Neuronal stem cell (in vitro differentiated cells): ENCODE measurements at regions not wholly inside any gene's neighbourhood (a gene's known extent, or its start where the extent isn't known, plus 50 kb on each side); places are given as distances from the start of the nearest gene placed in this dataset.

ENCODE experiments used
- DNase-seq: peaks from one replicate; pipeline ENCODE4 v3.0.0-alpha.2; 2013; ENCODE audit warnings: low spot score
- H2AFZ ChIP-seq: one replicate; pipeline ENCODE4 v1.6.1; 2013; ENCODE audit warnings: mild to moderate bottlenecking, low read length, inconsistent platforms
- H2AK5ac ChIP-seq: 2 replicates; pipeline ENCODE4 v1.6.1; 2013; ENCODE audit warnings: low read depth, mild to moderate bottlenecking, inconsistent platforms, low read length, moderate library complexity, mixed read lengths
- H2BK120ac ChIP-seq: 2 replicates; pipeline ENCODE4 v1.6.1; 2013; ENCODE audit warnings: low read depth, mild to moderate bottlenecking, inconsistent platforms, low read length, moderate library complexity, mixed read lengths
- H2BK12ac ChIP-seq: one replicate; pipeline ENCODE4 v1.6.1; 2013; ENCODE audit warnings: low read length, inconsistent platforms
- H2BK15ac ChIP-seq: 2 replicates; pipeline ENCODE4 v1.6.1; 2013; ENCODE audit warnings: mild to moderate bottlenecking, low read length, inconsistent platforms, mixed read lengths
- H2BK5ac ChIP-seq: one replicate; pipeline ENCODE4 v1.6.1; 2013; ENCODE audit warnings: inconsistent platforms, mild to moderate bottlenecking, low read length, moderate library complexity
- H3K14ac ChIP-seq: one replicate; pipeline ENCODE4 v1.6.1; 2013; ENCODE audit warnings: low read length, inconsistent platforms
- H3K18ac ChIP-seq: 2 replicates; pipeline ENCODE4 v1.6.1; 2013; ENCODE audit warnings: low read length, inconsistent platforms
- H3K23ac ChIP-seq: 2 replicates; pipeline ENCODE4 v1.6.1; 2013; ENCODE audit warnings: low read depth, mild to moderate bottlenecking, mixed read lengths, low read length, inconsistent platforms; ENCODE audit not compliant: poor library complexity
- H3K27ac ChIP-seq: replicated peaks from 3 replicates; pipeline ENCODE4 v1.5.1; 2013; ENCODE audit warnings: low read length, inconsistent platforms
- H3K27me3 ChIP-seq, 3 experiments: 2 replicates each; pipeline ENCODE4 v1.6.1; 2013; ENCODE audit warnings: low read length in 3 of 3, mild to moderate bottlenecking in 2 of 3, inconsistent platforms in 1 of 3, low read depth in 1 of 3, mixed read lengths in 1 of 3, moderate library complexity in 1 of 3; ENCODE audit not compliant: control insufficient read depth in 3 of 3, insufficient read depth in 3 of 3
- H3K36me3 ChIP-seq, 2 donors: replicated peaks in 1 of 2; 2 replicates each; pipeline ENCODE4 v1.6.1; 2013; ENCODE audit warnings: low read length in 2 of 2; ENCODE audit not compliant: control insufficient read depth in 2 of 2, insufficient read depth in 2 of 2
- H3K4ac ChIP-seq: 2 replicates; pipeline ENCODE4 v1.6.1; 2013; ENCODE audit warnings: inconsistent platforms, mild to moderate bottlenecking, low read length, moderate library complexity
- H3K4me1 ChIP-seq, 2 donors: 1 replicate in 1 of 2; 2 replicates in 1 of 2; pipeline ENCODE4 v1.6.1; 2013; ENCODE audit warnings: low read length in 2 of 2, low read depth in 1 of 2; ENCODE audit not compliant: control insufficient read depth in 2 of 2, insufficient read depth in 1 of 2
- H3K4me2 ChIP-seq: one replicate; pipeline ENCODE4 v1.6.1; 2013; ENCODE audit warnings: mild to moderate bottlenecking, low read length, inconsistent platforms; ENCODE audit not compliant: insufficient read depth, poor library complexity, severe bottlenecking
- H3K4me3 ChIP-seq, 2 donors: 2 replicates each; pipeline ENCODE4 v1.5.1; 2013; ENCODE audit warnings: low read length in 2 of 2, mild to moderate bottlenecking in 2 of 2, inconsistent platforms in 1 of 2, moderate library complexity in 1 of 2
- H3K79me1 ChIP-seq: one replicate; pipeline ENCODE4 v1.6.1; 2013; ENCODE audit warnings: low read depth, mild to moderate bottlenecking, inconsistent platforms, low read length, moderate library complexity
- H3K9ac ChIP-seq: one replicate; pipeline ENCODE4 v1.6.1; 2013; ENCODE audit warnings: mild to moderate bottlenecking, low read depth, low read length, inconsistent platforms; ENCODE audit not compliant: poor library complexity
- H3K9me3 ChIP-seq, 2 donors: replicated peaks in 1 of 2; 2 replicates each; pipeline versions ENCODE3 to v1.6.1; 2013; ENCODE audit warnings: low read length in 2 of 2, mild to moderate bottlenecking in 2 of 2, inconsistent platforms in 1 of 2, low read depth in 1 of 2, mixed read lengths in 1 of 2, moderate library complexity in 1 of 2; ENCODE audit not compliant: control insufficient read depth in 2 of 2, insufficient read depth in 1 of 2
- H4K8ac ChIP-seq: one replicate; pipeline ENCODE4 v1.6.1; 2013; ENCODE audit warnings: low read depth, mild to moderate bottlenecking, inconsistent platforms, low read length, moderate library complexity
- H4K91ac ChIP-seq: one replicate; pipeline ENCODE4 v1.6.1; 2013; ENCODE audit warnings: low read length, low read depth, mild to moderate bottlenecking, inconsistent platforms; ENCODE audit not compliant: poor library complexity
- WGBS, 2 donors: extraction: QIAGEN DNeasy Blood & Tissue Kit; methylation state at CpG; one replicate each; pipeline ENCODE4 v1.1.7; 2013; ENCODE audit warnings: missing lambda C conversion rate in 2 of 2, mixed read lengths in 1 of 2; ENCODE audit not compliant: insufficient read length in 2 of 2, insufficient replicate concordance in 1 of 2; ENCODE audit errors: extremely low coverage in 2 of 2; 5-methylcytosine and 5-hydroxymethylcytosine counted together

- no peaks in the 10 kb centered on the region for H3K27me3 ChIP-seq
- no CpG with 5 or more reads among the region's 5 CpGs for WGBS, 2 donors
- no peak for DNase-seq
- no peak overlapping the region for H4K91ac ChIP-seq
- no peak overlapping the region for H2BK120ac ChIP-seq
- H2BK12ac ChIP-seq, result no peak overlapping the region
- H2AK5ac ChIP-seq, result no peak overlapping the region
- peaks cover 0 to 4% of the 10 kb centered on the region in 2 donors for H3K4me1 ChIP-seq
- H3K4me2 ChIP-seq, result no peak overlapping the region
- H3K14ac ChIP-seq, result no peak overlapping the region
- H3K23ac ChIP-seq, result no peak overlapping the region
- H3K9me3 ChIP-seq, result no peaks in the 10 kb centered on the region
- no peak overlapping the region for H2BK15ac ChIP-seq
- H3K27ac ChIP-seq, result no peak overlapping the region
- H2BK5ac ChIP-seq, result no peak overlapping the region
- no peak overlapping the region for H3K9ac ChIP-seq
- no peaks in the 10 kb centered on the region for H3K36me3 ChIP-seq
- H2AFZ ChIP-seq, result no peak overlapping the region
- no peak overlapping the region for H3K4me3 ChIP-seq
- no peak overlapping the region for H4K8ac ChIP-seq
- H3K4ac ChIP-seq, result no peak overlapping the region
- no peak overlapping the region for H3K18ac ChIP-seq
- H3K79me1 ChIP-seq, result no peaks in the 10 kb centered on the region
Observed at GRCh38 chr7:22601003-22601402, 101.0 kb upstream of the STEAP1B start.

- Histone ChIP-seq H4K91ac (no peak overlapping the region), H2BK120ac (no peak overlapping the region), H2AK5ac (no peak overlapping the region), H3K4ac (no peak overlapping the region), H3K18ac (no peak overlapping the region), H2BK5ac (no peak overlapping the region), H3K4me3 (no peak overlapping the region), H3K9me3 (no peaks in the 10 kb centered on the region), H3K9ac (no peak overlapping the region), H2BK15ac (no peak overlapping the region), H3K4me2 (no peak overlapping the region), H3K79me1 (no peaks in the 10 kb centered on the region), H3K14ac (no peak overlapping the region), H2BK12ac (no peak overlapping the region), H3K23ac (no peak overlapping the region), H3K27ac (no peak overlapping the region), H3K27me3 (no peaks in the 10 kb centered on the region), H3K4me1 (peaks cover 0 to 4% of the 10 kb centered on the region in 2 donors), H2AFZ (no peak overlapping the region), H4K8ac (no peak overlapping the region), H3K36me3 (no peaks in the 10 kb centered on the region)
- DNase-seq, result no peak
- no CpG with 5 or more reads among the region's 12 CpGs for WGBS, 2 donors
Observed at GRCh38 chr7:22598318-22598920, 98.4 kb upstream of the STEAP1B start.

GRCh38 chr7:22597844-22598243 is 97.9 kb upstream of the STEAP1B start:
- Histone ChIP-seq H3K36me3 (no peaks in the 10 kb centered on the region), H3K4me2 (no peak overlapping the region), H2BK120ac (no peak overlapping the region), H3K23ac (no peak overlapping the region), H2AFZ (no peak overlapping the region), H3K18ac (no peak overlapping the region), H4K8ac (no peak overlapping the region), H2BK5ac (no peak overlapping the region), H3K9ac (no peak overlapping the region), H3K9me3 (no peaks in the 10 kb centered on the region), H3K27me3 (no peaks in the 10 kb centered on the region), H3K79me1 (no peaks in the 10 kb centered on the region), H2AK5ac (no peak overlapping the region), H3K14ac (no peak overlapping the region), H4K91ac (no peak overlapping the region), H2BK15ac (no peak overlapping the region), H3K4me3 (no peak overlapping the region), H3K4me1 (peaks cover 0 to 4% of the 10 kb centered on the region in 2 donors), H3K27ac (no peak overlapping the region), H3K4ac (no peak overlapping the region), H2BK12ac (no peak overlapping the region)
- WGBS, 2 donors, result no CpG with 5 or more reads among the region's 3 CpGs
- DNase-seq, result no peak

GRCh38 chr7:22596763-22597400 is 96.9 kb upstream of the STEAP1B start:
- H3K4me3 ChIP-seq, result no peak overlapping the region
- no peaks in the 10 kb centered on the region for H3K9me3 ChIP-seq
- H3K27me3 ChIP-seq, result no peaks in the 10 kb centered on the region
- no peaks in the 10 kb centered on the region for H3K36me3 ChIP-seq
- H3K4ac ChIP-seq, result no peak overlapping the region
- no peak overlapping the region for H4K91ac ChIP-seq
- WGBS, 2 donors, result no CpG with 5 or more reads among the region's 5 CpGs
- no peak overlapping the region for H3K9ac ChIP-seq
- H4K8ac ChIP-seq, result no peak overlapping the region
- H3K4me2 ChIP-seq, result no peak overlapping the region
- DNase-seq, result no peak
- no peak overlapping the region for H2BK15ac ChIP-seq
- no peaks in the 10 kb centered on the region for H3K79me1 ChIP-seq
- H2AFZ ChIP-seq, result no peak overlapping the region
- H3K23ac ChIP-seq, result no peak overlapping the region
- peaks cover 0 to 1% of the 10 kb centered on the region in 2 donors for H3K4me1 ChIP-seq
- H2BK5ac ChIP-seq, result no peak overlapping the region
- H2AK5ac ChIP-seq, result no peak overlapping the region
- no peak overlapping the region for H2BK120ac ChIP-seq
- H3K14ac ChIP-seq, result no peak overlapping the region
- no peak overlapping the region for H3K18ac ChIP-seq
- no peak overlapping the region for H2BK12ac ChIP-seq
- H3K27ac ChIP-seq, result no peak overlapping the region
